ENCODE measurements at regions not wholly inside any gene's neighbourhood (a gene's known extent, or its start where the extent isn't known, plus 50 kb on each side); places are given as distances from the start of the nearest gene placed in this dataset.

- no peak overlapping the region for H2AFZ ChIP-seq (ENCODE audit: low read depth, low read length, poor library complexity, severe bottlenecking)
- ATAC-seq: no peak
Observed at GRCh38 chr5:82806513-82806912, 270.7 kb downstream of the TMEM167A start.

More at GRCh38 chr5:82806513-82806912, 270.7 kb downstream of the TMEM167A start:
- H3K79me2 ChIP-seq (ENCODE audit: insufficient read depth, low read length): no peaks in the 10 kb centered on the region
- TF ChIP-seq ATF3 (IDR thresholded peaks at IDR 0.05) (no peak), CBX3 (IDR thresholded peaks at IDR 0.05; ENCODE audit: low read depth) (no peak), ZFX (IDR thresholded peaks at IDR 0.05) (no peak), ELF1 (IDR thresholded peaks at IDR 0.05; ENCODE audit: borderline replicate concordance, low read depth) (no peak), RAD21 (IDR thresholded peaks at IDR 0.05; ENCODE audit: low read depth) (no peak), POLR2AphosphoS5 (IDR thresholded peaks at IDR 0.05; ENCODE audit: low read depth, low read length) (no peak), REST (IDR thresholded peaks at IDR 0.05; ENCODE audit: low read depth) (no peak), SRF (IDR thresholded peaks at IDR 0.05; ENCODE audit: low read depth) (no peak), CEBPB (IDR thresholded peaks at IDR 0.05; ENCODE audit: low read depth) (no peak), EZH2 (IDR thresholded peaks at IDR 0.05) (no peak), SP1 (IDR thresholded peaks at IDR 0.05; ENCODE audit: low read depth) (no peak)
- H3K27me3 ChIP-seq (ENCODE audit: insufficient read depth, low read length): no peaks in the 10 kb centered on the region
- H3K4me1 ChIP-seq (ENCODE audit: control insufficient read depth in 1 of 2, insufficient read depth in 2 of 2, low read length in 2 of 2): no peaks in the 10 kb centered on the region
- no peak overlapping the region for H3K9ac ChIP-seq (ENCODE audit: low read length)
- no TSS peak for BruUV-seq (replicated peaks)
- no peak overlapping the region for H3K4me2 ChIP-seq (ENCODE audit: low read length)
- ChIA-PET RAD21 (ENCODE audit: low non-redundant PET in 1 of 2, low total read pairs in 2 of 2, uncharacterized antibody in 2 of 2, unreplicated experiment in 2 of 2) (no interaction called here), CTCF (no interaction called here), POLR2A (no interaction called here)
- no peak for DNase-seq (ENCODE audit: low read depth, low spot score)
- no peaks in the 10 kb centered on the region for H3K9me2 ChIP-seq (ENCODE audit: insufficient read depth)
- intact Hi-C loops (cut with micrococcal nuclease): no loop called here
- H3K36me3 ChIP-seq (ENCODE audit: control insufficient read depth in 1 of 2, insufficient read depth in 2 of 2, low read length in 2 of 2): no peaks in the 10 kb centered on the region
- H3K27ac ChIP-seq (ENCODE audit: low read depth, low read length): no peak overlapping the region
- H3K9me3 ChIP-seq (ENCODE audit: control insufficient read depth in 1 of 2, insufficient read depth in 1 of 2, low read depth in 1 of 2, low read length in 2 of 2): no peaks in the 10 kb centered on the region
- no peak overlapping the region for H3K4me3 ChIP-seq (replicated peaks in 1 of 2; ENCODE audit: low read depth in 1 of 2, low read length in 2 of 2)
- no peaks in the 10 kb centered on the region for H4K20me1 ChIP-seq (ENCODE audit: insufficient read depth)
